A673 (cell line): ENCODE measurements at regions not wholly inside any gene's neighbourhood (a gene's known extent, or its start where the extent isn't known, plus 50 kb on each side); places are given as distances from the start of the nearest gene placed in this dataset.
A peak's percentile ranks its signal among the peaks of the same experiment; 100 is the strongest.

Experiments
- BruUV-seq: library from RNA; stranded (reverse); fragments of 400-500 nt; replicated peaks from 2 replicates; lab custom pipeline; 2021; lab: Mats Ljungman, UMichigan
- CTCF ChIA-PET: fragments of 300-600 bp; sonication (Branson Sonifier 250); formaldehyde crosslinking; loops from one replicate; lab custom pipeline; 2022; ENCODE audit warnings: antibody characterized with exemption; lab: Charles Lee
- POLR2A ChIA-PET: fragments of 300-600 bp; sonication (Branson Sonifier 250); formaldehyde crosslinking; loops from one replicate; lab custom pipeline; 2022; ENCODE audit warnings: antibody characterized with exemption; ENCODE audit not compliant: low non-redundant PET; lab: Charles Lee
- DNase-seq: peaks from one replicate; pipeline ENCODE4 v3.0.0-alpha.2; 2015; ENCODE audit warnings: low spot score
- H3K27ac ChIP-seq: fragments of 200-600 bp; sonication (generic); 2 replicates; pipeline ENCODE4 v1.5.1; 2016; ENCODE audit warnings: mixed run types, low read depth, mild to moderate bottlenecking, mixed read lengths, antibody characterized with exemption, low read length; ENCODE audit not compliant: poor library complexity, severe bottlenecking
- H3K27me3 ChIP-seq: fragments of 200-600 bp; sonication (generic); replicated peaks from 2 replicates; pipeline ENCODE4 v1.6.1; 2017; ENCODE audit warnings: mixed run types, low read depth, mild to moderate bottlenecking, mixed read lengths, antibody characterized with exemption, low read length; ENCODE audit not compliant: insufficient read depth, poor library complexity
- H3K36me3 ChIP-seq: fragments of 200-600 bp; sonication (generic); 2 replicates; pipeline ENCODE4 v1.6.1; 2016; ENCODE audit warnings: mixed run types, mild to moderate bottlenecking, mixed read lengths, antibody characterized with exemption, low read length; ENCODE audit not compliant: insufficient read depth, poor library complexity, severe bottlenecking
- H3K4me1 ChIP-seq: fragments of 200-600 bp; sonication (generic); 2 replicates; pipeline ENCODE4 v1.6.1; 2017; ENCODE audit warnings: mixed run types, mild to moderate bottlenecking, mixed read lengths, antibody characterized with exemption, low read length; ENCODE audit not compliant: insufficient read depth, poor library complexity, severe bottlenecking
- H3K4me3 ChIP-seq: fragments of 200-600 bp; sonication (generic); 2 replicates; pipeline ENCODE4 v1.5.1; 2016; ENCODE audit warnings: low read depth, mixed run types, mild to moderate bottlenecking, mixed read lengths, low read length; ENCODE audit not compliant: poor library complexity, severe bottlenecking
- H3K9me3 ChIP-seq: fragments of 200-600 bp; sonication (generic); 2 replicates; pipeline ENCODE4 v1.6.1; 2016; ENCODE audit warnings: mixed run types, low read depth, mild to moderate bottlenecking, mixed read lengths, antibody characterized with exemption, low read length; ENCODE audit not compliant: poor library complexity, severe bottlenecking
- CTCF ChIP-seq: fragments of 300-800, 200-600 bp; sonication (generic); conservative IDR thresholded peaks from 2 replicates; pipeline ENCODE4 v1.5.1; 2017; ENCODE audit warnings: low read depth, mild to moderate bottlenecking, antibody characterized with exemption, low read length, moderate library complexity, mixed read lengths
- EZH2 ChIP-seq: fragments of 200-600 bp; sonication (generic); IDR thresholded peaks from 2 replicates; pipeline ENCODE4 v1.6.1; 2017; ENCODE audit warnings: borderline replicate concordance, low read depth, mild to moderate bottlenecking, mixed read lengths, antibody characterized with exemption, low read length; ENCODE audit not compliant: poor library complexity, severe bottlenecking
- intact Hi-C: fragments of 100-400 bp; cut with micrococcal nuclease; formaldehyde crosslinking; loops from one replicate; pipeline ENCODE4 v1.10.0; 2022; ENCODE audit not compliant: unreplicated experiment

- Histone ChIP-seq H3K36me3 (no peaks in the 10 kb centered on the region), H3K27ac (no peak overlapping the region), H3K27me3 (no peaks in the 10 kb centered on the region), H3K9me3 (no peaks in the 10 kb centered on the region), H3K4me1 (no peaks in the 10 kb centered on the region), H3K4me3 (no peak overlapping the region)
- intact Hi-C loops = no loop called here
- TF ChIP-seq EZH2 (no peak), CTCF (no peak)
- CTCF ChIA-PET = no interaction called here
- no TSS peak for BruUV-seq
- POLR2A ChIA-PET = no interaction called here
- peak; percentile 21 for DNase-seq
Measured at GRCh38 chr4:122533841-122534240, 77.3 kb upstream of the IL2 start.

GRCh38 chr4:122532766-122533165 lies 76.2 kb upstream of the IL2 start:
- H3K27ac ChIP-seq = no peak overlapping the region
- no peaks in the 10 kb centered on the region for H3K36me3 ChIP-seq
- BruUV-seq = no TSS peak
- no peak overlapping the region for H3K4me3 ChIP-seq
- no peaks in the 10 kb centered on the region for H3K4me1 ChIP-seq
- no peaks in the 10 kb centered on the region for H3K27me3 ChIP-seq
- no peaks in the 10 kb centered on the region for H3K9me3 ChIP-seq
- TF ChIP-seq EZH2 (no peak), CTCF (no peak)
- ChIA-PET POLR2A (no interaction called here), CTCF (no interaction called here)
- DNase-seq = no peak
- intact Hi-C loops = no loop called here

GRCh38 chr4:122531514-122531913 lies 75.0 kb upstream of the IL2 start:
- H3K4me3 ChIP-seq = no peak overlapping the region
- no peaks in the 10 kb centered on the region for H3K4me1 ChIP-seq
- H3K9me3 ChIP-seq = no peaks in the 10 kb centered on the region
- intact Hi-C loops = no loop called here
- ChIA-PET CTCF (no interaction called here), POLR2A (no interaction called here)
- DNase-seq = no peak
- TF ChIP-seq CTCF = no peak
- no peak overlapping the region for H3K27ac ChIP-seq
- no peaks in the 10 kb centered on the region for H3K36me3 ChIP-seq
- no TSS peak for BruUV-seq
- H3K27me3 ChIP-seq = no peaks in the 10 kb centered on the region
